H1 (cell line): ENCODE measurements at regions not wholly inside any gene's neighbourhood (a gene's known extent, or its start where the extent isn't known, plus 50 kb on each side); places are given as distances from the start of the nearest gene placed in this dataset.

Experiments
- CEBPB ChIP-seq: IDR thresholded peaks from 2 replicates; pipeline ENCODE4 v1.6.1; 2012; ENCODE audit warnings: low read depth, low read length
- CTCF ChIP-seq, 3 experiments: IDR thresholded peaks; 1 replicate in 2 of 3; 2 replicates in 1 of 3; pipeline versions ENCODE4 v1.5.1 to v1.6.1; 2011; ENCODE audit warnings: low read length in 3 of 3, mild to moderate bottlenecking in 3 of 3, inconsistent platforms in 2 of 3, low read depth in 1 of 3, moderate library complexity in 1 of 3; ENCODE audit not compliant: insufficient read depth in 1 of 3; ENCODE audit errors: control extremely low read depth in 1 of 3
- TCF12 ChIP-seq: IDR thresholded peaks from 2 replicates; pipeline ENCODE4 v1.6.1; 2011; ENCODE audit warnings: low read depth, mild to moderate bottlenecking, low read length

GRCh38 chr3:191727338-191727737, 266.4 kb downstream of the PYDC2 start:
- TF ChIP-seq CEBPB (no peak), CTCF (IDR thresholded peaks at IDR 0.05; ENCODE audit: control extremely low read depth in 1 of 3, insufficient read depth in 1 of 3, low read depth in 1 of 3, low read length in 3 of 3) (no peak), TCF12 (no peak)
